ENCODE measurements at regions not wholly inside any gene's neighbourhood (a gene's known extent, or its start where the extent isn't known, plus 50 kb on each side); places are given as distances from the start of the nearest gene placed in this dataset.

DNA sequence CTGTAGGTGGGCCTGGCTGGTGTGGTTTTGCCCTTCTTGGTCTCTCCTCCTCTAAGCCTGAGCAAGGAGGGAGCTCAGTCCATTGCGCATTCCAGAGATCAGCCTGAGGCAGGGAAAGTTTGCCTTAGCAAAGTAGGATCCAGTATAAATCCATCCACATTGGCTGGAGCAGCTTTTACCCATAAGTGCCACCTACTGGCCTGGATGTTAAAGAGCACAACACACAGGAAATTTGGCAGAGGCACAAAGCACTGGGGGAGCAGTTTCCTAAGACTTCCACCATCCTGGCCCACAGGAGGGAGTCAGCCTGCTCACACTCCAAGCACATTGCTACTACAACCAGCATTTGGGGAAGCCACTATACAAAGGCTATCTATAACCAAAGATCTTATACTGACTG lies 1124.2 kb downstream of the SLITRK1 start:
- no peak for DNase-seq

DNA sequence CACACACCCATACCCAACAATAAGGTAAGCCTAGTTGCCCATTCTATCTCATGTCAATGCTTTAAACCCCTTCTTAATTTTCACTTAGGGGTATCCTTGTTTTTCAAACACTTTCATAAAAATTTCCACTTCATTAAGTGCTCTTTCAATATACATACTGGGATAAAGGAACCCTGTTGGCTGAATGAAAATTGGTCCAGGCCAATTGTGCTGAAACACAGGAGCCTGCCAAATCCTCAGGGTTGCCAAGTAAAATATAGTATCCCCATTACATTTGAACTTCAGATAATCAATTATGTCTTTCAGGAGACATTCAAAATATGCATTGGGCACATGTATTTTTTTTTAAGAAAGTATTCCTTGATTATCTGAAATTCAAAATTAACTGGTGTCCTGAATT lies 1131.1 kb downstream of the SLITRK1 start:
- no peak for DNase-seq

DNA sequence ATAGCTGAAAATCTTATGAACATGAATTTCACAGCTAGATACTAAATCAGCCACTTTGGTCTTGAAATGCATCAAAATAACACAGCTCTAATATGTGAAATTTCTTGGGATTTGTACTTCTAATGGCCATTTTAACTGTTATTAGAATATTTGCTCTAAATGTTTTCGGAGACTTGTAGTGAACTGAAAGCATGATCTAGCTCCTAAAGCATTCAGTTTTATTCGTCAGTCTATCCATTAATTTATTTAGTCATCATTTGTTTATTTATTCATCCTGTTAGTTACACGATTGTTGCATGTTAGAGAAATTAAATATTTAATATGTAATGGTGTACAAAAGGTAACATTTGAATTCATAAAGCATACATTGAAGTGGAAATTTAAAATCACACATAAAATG lies 1132.7 kb downstream of the SLITRK1 start:
- DNase-seq = no peak

DNA sequence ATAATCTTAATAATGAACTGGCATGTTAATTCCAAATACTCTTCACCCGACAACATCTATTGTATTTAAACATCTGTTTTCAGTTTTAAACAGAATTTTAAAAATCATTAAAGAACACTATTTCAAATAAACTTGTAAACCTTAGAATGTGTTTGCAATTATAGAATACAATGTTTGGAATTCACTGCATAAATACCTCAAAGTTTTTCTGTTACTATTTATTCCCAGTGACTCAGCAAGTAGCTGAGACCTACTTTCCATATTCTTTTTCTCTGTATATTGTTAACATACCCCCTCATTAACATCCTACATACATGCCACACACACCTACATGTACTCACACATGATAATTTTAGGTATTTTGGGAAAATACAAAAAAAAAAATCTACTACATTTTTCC lies 1134.3 kb downstream of the SLITRK1 start:
- DNase-seq = no peak

DNA sequence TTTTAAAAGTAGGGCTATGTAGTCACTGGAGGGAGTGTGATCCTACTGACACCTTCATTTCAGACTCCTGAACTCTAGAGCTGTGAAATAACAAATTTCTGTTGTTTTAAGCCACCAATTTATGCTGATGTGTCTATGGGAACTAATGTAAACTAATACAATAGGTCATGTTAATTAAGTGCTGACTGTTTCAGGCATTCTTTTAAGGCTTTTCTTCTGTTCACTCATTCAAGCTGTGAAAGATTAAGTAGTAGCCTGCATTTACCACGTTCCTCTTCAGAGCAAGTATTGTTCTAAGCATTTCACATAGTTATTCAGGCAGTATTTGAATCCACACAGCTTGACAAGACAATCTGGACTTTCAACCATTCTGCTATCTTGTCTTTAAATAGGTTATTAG lies 1135.0 kb downstream of the SLITRK1 start:
- no peak for DNase-seq

DNA sequence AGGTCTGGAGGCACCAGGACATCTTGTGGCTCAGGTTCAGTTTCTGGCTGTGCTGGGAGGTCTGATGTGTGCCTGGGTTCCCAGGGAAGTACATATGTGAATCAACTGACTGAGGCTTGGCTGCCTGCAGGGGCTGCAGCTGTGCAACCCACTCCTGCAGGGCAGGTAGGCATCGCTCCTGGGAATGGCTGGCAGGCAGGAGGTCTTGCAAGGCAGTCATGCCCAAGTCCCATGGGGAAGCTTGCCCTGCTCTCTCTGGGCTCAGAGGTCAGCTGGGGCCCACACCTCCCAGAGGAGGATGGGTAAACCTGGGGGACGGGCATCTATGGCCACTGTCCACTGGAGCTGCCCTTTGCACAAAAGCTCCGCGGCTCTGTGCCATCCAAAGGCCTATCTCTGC lies 1141.8 kb downstream of the SLITRK1 start:
- no peak for DNase-seq

DNA sequence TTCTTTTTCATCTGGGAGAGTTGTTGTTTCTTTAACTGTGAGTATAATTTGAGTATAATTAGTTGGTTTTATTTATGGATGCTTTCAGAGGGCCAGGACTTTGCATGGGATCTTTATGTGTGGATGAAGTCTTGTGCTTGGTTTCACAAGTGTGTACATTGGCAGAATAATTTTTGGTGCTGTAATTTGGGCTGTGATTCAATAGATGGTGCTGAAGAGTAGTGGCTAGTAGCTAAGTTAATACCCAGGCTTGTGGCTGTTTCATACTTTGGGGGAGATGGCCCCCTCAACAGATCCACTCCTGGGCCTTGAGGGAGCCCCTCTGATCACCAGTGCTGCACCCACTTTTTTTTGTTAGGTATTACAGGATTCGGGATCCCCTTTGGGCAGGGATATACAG lies 1142.4 kb downstream of the SLITRK1 start:
- no peak for DNase-seq

DNA sequence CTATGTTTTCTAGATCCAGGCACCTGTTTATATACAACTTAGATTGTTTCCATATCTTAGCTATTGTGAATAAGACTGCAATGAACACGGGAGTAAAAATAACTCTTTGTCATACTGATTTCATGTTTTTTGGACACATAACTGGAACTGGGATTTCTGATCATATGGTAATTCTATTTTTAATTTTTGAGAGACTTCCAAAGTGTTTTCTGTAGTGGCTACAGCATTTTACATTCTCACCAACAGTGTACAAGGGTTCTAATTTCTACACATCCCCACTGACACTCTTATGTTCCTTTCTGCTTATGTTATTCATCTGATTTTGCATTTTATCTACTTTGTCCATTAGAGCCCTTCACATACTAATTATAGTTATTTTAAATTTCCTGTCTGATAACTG lies 1152.9 kb downstream of the SLITRK1 start:
- DNase-seq = no peak

DNA sequence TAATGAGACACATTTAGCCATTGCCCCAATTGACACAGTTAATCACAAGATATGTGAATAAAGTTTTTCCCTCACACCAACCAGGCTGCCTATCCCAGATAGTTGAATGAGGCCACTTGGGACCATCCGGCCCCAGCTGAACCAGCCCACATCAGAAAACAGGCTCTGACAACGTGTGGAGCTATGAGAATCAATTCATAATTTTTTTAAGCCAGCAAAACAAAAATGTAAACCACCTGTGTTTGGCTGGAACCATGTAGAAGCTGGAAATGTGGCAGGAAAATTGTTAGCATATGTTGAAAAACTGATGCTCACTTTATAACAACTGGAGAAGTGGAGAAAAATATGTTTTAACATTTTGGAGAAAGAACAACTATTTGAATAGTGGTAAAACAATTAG lies 1161.3 kb downstream of the SLITRK1 start:
- DNase-seq = no peak

DNA sequence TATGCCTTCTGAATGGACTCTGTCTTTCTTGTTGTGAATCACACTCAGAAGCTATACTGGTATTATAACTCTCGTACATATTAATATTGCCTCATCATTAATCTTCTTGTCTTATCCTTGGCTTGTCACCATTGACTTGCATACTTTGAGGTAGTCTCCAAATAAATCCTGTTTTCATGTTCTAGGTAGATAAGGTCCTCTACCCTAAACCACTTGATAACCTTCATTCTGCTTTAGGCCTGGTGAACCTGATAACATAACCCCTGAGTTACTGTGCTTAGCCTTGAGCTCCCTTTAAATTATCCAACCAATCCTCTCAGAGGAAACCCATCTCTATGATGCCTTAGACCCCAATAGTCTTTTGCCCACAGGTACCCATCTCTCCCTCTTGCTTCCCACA lies 1162.3 kb downstream of the SLITRK1 start:
- no peak for DNase-seq

DNA sequence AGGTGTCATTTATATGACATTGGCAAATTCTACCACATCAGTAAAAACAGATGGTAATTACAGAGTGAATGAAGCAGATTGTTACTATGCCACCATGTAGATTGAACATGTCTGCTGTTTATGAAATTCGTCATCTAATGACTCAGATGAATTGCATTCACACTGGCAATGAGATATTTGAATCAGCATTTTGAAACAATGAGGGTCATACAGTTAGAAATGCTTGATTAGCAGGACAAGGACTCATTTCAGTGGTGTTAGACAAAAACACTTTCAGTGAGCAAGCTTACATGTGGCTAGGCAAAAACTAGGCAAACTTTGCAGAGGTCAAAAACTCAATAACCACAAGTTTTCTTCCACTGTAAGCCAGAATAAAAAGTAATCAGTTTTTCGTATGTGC lies 1165.0 kb downstream of the SLITRK1 start:
- DNase-seq = no peak

DNA sequence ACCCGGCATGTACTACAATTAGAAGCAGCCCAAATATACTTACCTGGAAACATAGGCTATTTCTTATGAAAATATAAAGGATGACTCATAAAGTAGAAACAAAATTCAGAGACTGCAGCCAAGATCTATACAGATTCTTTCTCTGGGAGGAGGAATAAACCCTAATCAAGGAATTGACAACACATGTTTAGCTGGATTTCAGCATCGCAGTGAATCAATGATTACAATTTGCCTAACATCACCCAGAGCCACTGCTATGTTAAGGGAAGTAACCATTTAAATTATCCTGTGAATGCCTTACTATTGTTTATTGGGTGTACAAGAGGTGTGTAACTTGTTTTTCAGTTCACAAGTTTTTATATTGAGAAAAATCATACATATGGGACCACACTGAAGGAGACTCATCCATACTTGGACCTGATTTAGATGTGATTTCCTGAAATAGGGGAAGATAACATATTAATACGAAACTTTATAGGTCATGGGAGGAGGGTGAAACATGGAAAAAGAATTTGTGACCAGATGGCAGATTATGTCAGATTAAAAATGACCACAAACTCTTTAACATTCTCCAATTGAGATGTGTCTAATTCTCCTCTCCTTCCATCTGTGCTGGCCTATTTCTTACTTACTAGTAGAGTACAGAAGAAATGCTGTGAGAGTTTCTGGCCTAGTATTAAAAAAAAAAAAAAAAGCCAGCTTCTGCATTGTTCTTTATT lies 1168.4 kb downstream of the SLITRK1 start:
- no peak for DNase-seq

DNA sequence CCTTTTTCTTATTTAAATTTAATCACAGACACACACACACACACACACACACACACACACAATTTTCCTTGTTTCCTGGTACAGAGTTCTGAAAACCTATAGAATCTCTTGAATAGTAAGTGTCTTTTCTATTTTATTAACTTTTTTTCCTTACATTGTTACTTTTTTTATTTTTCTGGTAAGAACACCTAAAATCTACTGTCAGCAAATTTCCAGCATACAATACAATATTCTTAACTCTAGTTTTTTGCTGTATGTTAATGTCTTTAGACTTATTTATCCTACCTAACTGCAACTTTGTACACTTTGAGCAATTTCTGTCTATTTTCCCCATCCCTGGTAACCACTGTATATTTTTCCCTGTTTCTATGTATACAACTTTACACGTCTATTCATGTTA lies 1179.8 kb downstream of the SLITRK1 start:
- DNase-seq = no peak

DNA sequence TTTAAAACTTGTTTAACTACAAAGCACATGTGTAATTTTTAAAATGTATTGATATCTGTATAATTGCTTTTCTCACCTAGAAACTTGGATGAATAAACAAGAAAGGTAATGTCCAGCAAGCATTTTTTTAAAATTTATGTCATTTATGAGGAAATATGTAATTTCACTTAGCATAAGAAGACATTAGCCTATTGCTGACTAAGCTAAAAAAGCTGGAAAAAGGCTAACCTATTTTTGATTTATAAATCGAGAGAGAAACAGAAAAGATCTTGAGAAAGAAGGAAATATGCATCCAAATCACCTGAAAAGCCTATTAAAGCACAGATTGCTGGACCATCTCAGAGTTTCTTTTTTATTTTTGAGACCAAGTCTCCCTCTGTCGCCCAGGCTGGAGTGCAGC lies 1181.3 kb downstream of the SLITRK1 start:
- no peak for DNase-seq

DNA sequence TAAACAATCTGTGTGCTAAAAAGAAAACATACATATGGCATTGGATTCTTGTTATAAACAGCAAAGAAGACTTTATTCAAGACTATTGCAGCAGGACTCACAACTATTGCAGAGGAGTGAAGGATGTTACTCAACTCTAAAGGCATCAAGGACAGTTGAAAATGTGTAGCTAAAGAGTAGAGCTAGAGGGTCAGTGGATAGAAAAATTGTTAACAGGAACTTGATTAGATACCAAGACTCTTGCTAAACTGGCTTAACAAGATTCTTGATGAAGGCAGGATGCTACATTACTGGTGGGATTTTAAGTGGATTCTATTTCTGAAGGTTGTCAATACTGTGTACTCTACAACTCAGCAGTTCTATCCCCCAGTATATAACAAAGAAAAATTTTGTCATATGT lies 1183.3 kb downstream of the SLITRK1 start:
- DNase-seq = no peak

DNA sequence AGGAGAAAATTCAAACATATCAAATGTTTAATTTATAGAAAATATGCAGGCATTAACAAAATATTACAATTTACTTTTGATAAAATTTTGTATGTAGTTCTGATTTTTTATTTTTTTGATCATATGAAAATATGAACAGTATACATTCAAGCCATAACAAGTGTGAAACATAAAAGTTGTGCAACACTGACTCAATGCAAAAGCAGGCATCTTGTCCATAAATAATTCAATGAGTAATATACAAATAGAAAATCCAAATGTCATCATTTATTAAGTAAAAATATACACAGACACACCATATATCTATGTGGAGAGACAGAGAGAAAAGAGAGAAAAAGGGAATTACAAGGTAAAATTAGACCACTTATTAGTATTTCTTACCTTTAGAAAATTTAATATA lies 1183.9 kb downstream of the SLITRK1 start:
- no peak for DNase-seq

DNA sequence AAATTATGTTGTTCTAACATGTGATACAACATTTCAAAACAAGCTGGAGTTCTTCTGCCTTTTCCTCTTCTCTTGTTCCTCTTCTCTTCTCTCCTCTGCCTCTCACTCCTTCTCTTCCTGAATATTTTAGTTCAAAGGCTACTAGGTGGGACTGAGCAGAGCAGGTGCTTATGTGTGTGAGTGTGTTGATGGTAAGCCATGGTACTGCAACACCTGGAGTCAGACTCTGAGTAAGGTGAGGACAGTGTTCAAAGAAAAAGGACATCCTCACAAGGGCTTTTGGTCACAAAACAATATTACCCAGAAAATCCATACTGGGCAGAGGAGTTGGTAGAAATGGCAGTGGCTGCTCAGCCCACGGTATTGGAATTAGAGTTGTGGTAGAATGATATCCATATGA lies 1188.7 kb downstream of the SLITRK1 start:
- no peak for DNase-seq

DNA sequence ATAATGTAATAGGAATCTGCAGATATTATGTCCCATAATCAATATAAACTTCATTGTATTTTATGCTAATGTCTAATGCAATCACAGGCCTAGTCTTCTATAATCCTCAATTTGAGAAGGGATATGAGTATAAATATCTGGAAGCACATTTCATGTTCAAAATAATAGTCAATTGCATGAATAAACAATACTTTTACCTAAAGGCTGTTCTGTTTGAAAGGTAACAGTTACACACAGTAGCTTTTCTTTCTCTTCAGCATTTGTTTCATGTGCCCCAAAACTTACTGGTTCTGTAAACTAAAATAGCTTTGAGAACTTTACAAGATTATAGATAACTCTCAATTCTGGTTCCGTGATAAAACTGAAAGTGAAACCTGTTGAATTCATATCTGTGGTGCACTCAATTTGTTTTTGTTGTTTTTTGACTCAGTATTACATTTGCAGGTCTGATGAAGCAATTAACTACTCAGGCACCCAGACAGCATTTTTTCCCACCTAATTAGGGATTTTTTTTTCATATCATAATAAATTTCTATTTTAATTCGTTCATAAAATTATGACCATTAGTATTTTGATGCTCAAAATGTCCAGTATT lies 1193.8 kb downstream of the SLITRK1 start:
- DNase-seq = peak; percentile 27

DNA sequence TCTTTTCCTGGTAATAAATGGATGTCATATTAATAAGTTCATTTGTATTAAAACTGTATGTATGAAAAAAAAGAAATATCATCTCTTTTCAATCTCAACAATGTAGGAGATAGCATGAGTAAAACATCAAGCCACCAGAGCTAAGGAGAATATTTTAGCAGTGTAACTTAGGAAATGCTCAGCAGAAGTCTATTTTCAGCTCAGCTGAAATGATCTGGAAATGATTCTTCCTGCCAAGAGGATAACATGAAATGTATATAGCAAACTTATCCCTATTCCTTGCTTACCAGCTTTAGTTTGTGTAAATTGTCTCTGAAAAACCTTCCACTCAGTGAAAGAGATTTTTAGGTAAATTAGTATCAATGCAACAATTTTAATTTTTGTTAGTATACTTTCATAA lies 1194.4 kb downstream of the SLITRK1 start:
- DNase-seq = no peak

DNA sequence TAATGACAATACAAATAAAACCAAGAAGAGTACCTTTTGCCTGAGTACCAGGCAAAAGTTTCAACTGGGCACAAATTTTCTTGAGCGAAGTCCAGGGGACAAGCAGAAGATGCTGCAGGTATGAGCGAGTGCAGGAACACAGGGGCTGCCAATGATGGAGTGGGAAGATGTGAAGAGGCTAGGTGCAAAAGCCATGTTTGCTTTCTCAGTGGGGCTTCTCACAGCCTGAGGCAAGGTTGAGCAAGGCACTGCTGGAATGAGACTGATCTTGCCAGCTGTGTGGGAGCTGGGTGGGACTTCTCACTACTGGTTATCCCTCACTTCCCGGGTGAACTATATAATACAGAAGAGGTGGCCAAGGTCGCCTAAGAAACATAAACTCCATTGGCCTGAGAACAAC lies 1200.7 kb downstream of the SLITRK1 start:
- no peak for DNase-seq

DNA sequence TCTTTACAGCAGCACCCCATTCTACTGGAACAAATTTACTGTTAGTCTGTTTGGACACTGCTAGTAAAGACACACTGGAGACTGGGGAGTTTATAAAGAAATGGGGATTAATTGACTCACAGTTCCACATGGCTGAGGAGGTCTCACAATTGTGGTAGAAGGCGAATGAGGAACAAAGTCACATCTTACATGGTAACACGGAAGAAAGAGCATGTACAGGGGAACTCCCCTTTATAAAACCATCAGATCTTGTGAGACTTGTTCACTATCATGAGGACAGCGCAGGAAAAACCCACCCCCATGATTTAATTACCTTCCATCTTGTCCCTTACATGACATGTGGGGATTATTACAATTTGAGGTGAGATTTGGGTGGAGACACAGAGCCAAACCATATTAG lies 1204.2 kb downstream of the SLITRK1 start:
- no peak for DNase-seq

DNA sequence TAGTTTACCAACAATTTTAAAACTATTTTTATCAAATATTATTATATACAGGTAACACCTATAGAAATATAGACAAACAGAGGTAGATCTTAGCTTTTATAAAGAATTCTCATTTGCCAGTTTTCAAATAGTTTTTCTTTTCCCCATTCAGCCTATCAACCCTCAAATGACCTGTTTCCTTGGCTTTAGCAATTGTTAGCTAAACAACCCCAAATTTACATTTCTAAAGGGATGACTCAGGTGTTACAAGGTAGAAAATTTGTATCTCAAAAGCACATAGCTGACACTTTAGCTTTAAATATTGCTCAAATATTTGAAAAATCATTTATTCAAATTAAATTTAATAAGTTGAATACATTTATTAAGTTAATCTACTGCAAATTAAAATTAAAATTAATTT lies 1207.2 kb downstream of the SLITRK1 start:
- DNase-seq = no peak

DNA sequence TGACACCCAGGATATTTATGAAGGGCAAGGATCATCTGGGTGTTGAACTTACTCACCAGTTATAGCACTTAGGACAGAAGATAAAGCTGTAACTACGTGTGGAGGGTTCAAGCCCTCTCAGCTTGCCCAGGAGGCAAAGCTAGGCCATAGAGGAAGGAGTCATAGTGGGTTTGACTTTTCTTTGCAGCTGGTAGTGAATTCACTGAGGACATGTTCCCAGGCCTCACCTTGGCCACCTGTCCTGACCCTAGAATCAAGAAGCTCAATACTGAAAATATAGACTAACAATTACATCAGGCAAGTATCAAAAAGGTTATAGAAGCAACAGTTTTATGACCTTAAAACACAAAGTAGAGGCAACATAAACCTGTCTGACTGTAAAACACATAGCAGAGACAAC lies 1207.7 kb downstream of the SLITRK1 start:
- DNase-seq = no peak

DNA sequence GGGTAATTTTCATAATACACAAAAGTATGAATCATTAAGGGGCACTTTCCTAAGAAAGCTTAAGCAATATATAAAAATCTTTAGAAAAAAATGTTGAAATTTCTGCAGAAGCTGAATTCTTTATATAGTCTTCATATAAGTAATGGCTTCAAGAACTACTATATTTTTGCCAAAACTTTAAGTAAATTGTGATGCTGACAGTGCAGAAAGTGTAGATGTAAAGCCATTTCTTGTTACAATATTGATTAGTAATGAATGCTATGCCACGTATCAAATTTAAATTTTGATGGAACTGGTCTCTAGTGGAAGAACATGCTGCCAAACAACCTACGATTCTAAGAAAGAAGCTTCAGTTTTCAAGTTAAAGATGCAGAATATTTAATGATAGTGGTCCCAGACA lies 1210.0 kb downstream of the SLITRK1 start:
- DNase-seq = no peak

DNA sequence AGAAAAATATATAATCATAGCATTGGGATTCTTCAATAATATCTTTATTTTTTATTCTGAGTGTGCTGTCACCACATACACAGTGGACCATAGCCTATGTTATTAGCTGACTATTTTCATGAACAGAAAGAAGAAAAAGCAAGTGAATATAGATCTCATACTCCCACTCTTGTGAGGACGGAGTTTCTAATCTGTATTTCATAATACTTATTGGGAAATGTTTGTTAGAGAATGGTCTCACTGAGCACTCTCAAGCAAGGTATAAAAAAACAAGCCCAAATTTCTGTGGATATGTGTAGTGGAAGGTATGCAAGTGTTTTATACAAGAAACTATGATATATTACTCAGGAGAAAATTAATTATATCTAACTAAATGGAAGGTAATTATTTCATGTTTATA lies 1218.1 kb downstream of the SLITRK1 start:
- DNase-seq = no peak
